ENCODE measurements at regions not wholly inside any gene's neighbourhood (a gene's known extent, or its start where the extent isn't known, plus 50 kb on each side); places are given as distances from the start of the nearest gene placed in this dataset.

DNA sequence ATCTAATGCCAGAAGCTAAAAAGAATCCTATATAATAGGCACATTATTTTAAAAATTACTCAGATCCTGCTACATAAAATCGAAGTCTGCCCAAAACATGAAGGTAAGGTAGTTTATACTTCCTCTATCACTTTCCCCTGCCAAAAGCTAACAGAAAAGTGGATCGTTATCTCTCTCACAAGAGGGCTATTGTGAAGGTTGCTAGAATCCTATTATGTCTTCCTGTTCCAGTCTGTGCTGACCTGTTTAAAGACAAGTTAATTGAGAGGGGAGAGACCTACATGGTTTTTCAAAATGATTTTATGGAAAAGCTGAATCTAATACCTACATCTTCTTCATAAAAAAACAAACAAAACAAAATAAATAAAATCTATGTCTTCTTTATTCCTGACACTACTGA is 1410.9 kb upstream of the CDH8 start:
- TF ChIP-seq CTCF (IDR thresholded peaks at IDR 0.05; ENCODE audit: low read depth, low read length, missing control alignments) = no peak
- no peak overlapping the region for H3K4me3 ChIP-seq (ENCODE audit: low read depth, low read length)
- no peak for DNase-seq (ENCODE audit: low read depth)

DNA sequence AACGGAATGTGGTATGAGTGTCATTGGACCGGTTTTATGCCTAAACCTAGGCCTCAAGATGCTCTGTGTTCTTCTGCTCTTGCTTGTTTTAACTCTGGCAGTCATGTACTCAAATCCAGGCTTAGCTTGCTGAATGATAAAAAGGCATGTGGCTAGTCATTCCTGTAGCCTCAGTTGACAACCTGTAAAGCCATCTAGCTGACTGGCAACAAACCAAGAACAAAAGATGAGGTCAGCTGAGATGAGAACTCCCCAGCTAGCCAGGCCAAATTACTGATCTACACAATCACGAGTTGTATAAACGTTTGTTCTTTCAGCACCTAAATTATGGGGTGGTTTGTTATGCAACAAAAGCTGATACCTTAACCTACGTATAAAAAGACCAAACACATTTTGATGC is 1406.0 kb upstream of the CDH8 start:
- no peak for TF ChIP-seq CTCF (IDR thresholded peaks at IDR 0.05; ENCODE audit: low read depth, low read length, missing control alignments)
- no peak for DNase-seq (ENCODE audit: low read depth)
- no peak overlapping the region for H3K4me3 ChIP-seq (ENCODE audit: low read depth, low read length)

DNA sequence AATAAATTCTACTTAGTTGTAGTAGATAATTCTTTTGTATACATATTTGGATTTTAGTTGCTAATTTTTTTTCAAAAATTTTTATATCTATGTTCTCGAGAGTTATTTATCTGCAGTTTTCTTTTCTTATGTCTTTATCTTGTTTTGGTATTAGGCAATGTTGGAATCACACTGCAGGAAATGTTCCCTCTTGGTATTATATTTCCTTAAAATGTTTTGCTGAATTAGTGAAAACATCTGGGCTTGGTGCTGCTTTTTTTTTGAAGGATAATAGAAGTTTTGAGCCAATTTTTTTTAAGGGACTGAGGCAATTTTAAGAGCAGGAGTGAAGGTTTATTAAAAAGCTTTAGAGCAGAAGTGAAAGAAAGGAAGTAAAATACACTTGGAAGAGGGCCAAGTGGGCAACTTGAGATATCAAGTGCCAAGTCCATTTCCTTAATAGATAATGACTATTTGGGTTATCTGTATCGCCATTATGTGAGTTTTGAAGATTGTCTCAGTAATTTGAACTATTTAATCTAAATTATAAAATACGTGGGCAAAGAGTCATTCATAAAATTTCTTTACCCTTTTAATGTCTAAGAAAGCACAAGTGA is 1390.1 kb upstream of the CDH8 start:
- DNase-seq (ENCODE audit: low read depth) = no peak
- no peak overlapping the region for H3K4me3 ChIP-seq (ENCODE audit: low read depth, low read length)
- TF ChIP-seq CTCF (IDR thresholded peaks at IDR 0.05; ENCODE audit: low read depth, low read length, missing control alignments) = no peak

DNA sequence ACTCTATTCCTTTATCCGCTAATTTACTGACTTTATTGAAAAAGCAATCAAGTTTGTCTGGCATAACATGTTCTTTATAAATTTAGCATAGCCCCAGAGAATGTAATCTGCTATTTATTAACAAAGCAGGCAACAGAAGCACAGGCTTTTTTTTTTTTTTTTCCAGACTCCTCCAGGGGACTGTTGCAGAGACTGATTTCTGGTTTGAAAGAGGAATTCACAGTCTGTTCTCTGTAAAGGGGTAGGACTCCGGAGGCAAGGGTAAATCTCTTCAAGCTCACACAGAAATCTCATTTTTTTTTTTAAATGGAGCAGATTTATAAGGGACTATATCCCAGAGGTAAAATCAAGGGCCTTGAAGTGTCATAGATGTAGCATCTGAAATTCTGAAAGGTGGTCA is 1386.5 kb upstream of the CDH8 start:
- H3K4me3 ChIP-seq (ENCODE audit: low read depth, low read length) = no peak overlapping the region
- DNase-seq (ENCODE audit: low read depth) = no peak
- no peak for TF ChIP-seq CTCF (IDR thresholded peaks at IDR 0.05; ENCODE audit: low read depth, low read length, missing control alignments)

- no peak for TF ChIP-seq CTCF (IDR thresholded peaks at IDR 0.05; ENCODE audit: low read depth, low read length, missing control alignments)
- DNase-seq (ENCODE audit: low read depth) = no peak
- no peak overlapping the region for H3K4me3 ChIP-seq (ENCODE audit: low read depth, low read length)
These were observed 1380.5 kb upstream of the CDH8 start for GRCh38 chr16:63416712-63417111.

- no peak for DNase-seq (ENCODE audit: low read depth)
- no peak overlapping the region for H3K4me3 ChIP-seq (ENCODE audit: low read depth, low read length)
- TF ChIP-seq CTCF (IDR thresholded peaks at IDR 0.05; ENCODE audit: low read depth, low read length, missing control alignments) = no peak
These were observed 1378.8 kb upstream of the CDH8 start for GRCh38 chr16:63415014-63415413.

DNA sequence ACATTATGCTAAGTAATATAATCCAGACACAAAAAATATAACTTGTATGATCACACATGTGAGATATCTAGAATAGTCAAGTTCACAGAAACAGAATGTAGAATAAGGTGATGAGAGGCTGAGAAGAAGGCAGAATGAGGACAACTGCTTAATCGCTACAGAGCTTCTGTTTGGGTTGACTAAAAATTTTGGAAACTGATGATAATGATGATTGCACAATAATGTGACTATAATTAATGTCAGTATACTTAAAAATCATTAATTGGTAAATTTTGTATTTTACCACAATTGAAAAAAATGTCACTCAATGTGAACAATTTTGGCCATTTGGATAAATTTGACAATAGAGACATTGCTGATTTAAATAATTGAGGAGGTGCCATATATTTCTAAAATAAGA is 1374.4 kb upstream of the CDH8 start:
- DNase-seq (ENCODE audit: low read depth) = no peak
- no peak for TF ChIP-seq CTCF (IDR thresholded peaks at IDR 0.05; ENCODE audit: low read depth, low read length, missing control alignments)
- H3K4me3 ChIP-seq (ENCODE audit: low read depth, low read length) = no peak overlapping the region

All from GM12864 (cell line).